ENCODE measurements at regions not wholly inside any gene's neighbourhood (a gene's known extent, or its start where the extent isn't known, plus 50 kb on each side); places are given as distances from the start of the nearest gene placed in this dataset.
"Not testable (repeated sequence)": the region's sequence is repeated elsewhere in the genome, so short reads cannot be mapped to it uniquely, and the experiment has no call there.

DNA sequence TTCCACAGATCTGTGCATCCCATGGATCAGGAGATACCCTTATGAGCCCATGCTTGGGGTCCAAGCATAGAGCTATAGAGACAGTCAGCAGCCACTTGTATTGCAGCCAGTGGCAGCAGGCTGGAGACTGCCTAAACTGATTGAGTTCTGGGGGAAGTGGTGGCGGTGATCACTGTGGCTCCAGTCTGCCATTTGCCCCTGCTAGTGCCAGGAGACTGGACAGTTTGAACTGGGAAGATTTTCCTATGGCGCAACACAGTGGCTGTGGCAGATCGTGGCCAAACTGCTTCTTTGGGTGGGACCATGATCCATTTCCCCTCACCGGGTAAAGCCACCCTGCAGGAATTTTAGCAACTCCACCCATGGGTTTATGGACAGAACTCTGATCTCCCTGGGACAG is 679.7 kb upstream of the SEMA3D start:
- no peak for DNase-seq

DNA sequence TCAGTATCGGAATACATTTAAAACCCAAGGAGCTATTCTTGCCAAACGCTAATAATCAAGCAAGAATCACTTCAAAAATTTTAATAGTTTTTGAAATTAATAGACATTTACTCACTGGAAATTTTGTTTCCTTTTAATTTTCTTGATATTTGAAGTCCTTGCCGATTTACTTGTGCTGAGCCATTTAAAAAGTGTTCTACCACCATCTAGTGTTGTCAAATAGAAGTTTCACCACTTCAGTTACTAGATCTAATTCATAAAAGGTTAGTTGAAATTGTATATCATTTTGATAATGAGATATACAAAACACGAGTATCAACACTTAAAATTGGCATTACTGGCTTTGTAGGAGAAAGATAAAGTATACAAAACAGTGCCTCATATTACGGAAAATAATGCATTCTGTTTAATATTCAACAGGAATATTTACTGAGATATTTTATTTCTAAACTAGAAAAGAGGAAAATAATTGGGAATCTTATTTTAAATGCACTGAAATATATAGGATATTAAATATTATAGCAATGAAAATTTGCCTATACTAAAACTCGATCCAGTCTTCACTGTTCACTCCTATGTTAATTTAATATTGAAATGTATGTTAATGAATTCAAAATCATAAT is 664.8 kb upstream of the SEMA3D start:
- no peak for DNase-seq

DNA sequence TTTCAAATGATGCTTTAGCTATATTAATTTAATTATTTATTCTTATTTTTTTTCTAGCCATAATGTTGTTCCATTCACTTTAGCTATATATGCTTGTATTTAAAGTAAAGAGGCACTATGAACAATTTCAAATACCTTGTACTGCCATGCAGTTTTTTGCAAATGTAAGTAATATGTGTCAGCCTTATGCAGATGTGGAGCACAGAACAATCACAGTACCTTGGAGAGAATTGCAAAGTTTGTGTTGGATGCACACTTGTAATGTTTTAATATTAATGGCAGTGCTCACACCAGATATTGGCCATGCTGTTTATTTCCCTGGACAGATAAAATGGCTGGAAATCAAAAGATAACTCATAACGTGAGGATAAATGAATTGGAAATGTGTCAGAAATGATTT is 663.5 kb upstream of the SEMA3D start:
- no peak for DNase-seq

DNA sequence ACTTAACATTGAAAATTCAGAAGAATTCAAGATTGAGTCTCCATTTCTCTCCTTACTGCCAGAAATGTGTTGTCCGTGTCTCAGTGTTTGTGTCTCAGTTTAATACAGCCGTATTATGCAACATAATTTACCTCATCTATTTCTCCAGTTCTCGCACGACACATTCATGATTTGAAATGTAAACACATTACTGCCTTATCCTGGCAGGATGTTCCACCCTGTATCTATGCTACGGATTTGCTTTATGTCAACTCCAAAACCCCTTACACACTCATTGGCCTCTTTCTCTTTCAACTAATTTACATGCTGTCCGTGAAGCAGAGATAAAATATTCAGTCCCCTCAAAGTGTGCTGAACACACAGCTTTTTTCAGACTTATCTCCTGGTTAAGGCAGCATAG is 653.7 kb upstream of the SEMA3D start:
- DNase-seq = no peak

- DNase-seq = no peak
Measured at GRCh38 chr7:85833066-85833465, 646.2 kb upstream of the SEMA3D start.

GRCh38 chr7:85830982-85831381 is 644.1 kb upstream of the SEMA3D start:
- no peak for DNase-seq

DNA sequence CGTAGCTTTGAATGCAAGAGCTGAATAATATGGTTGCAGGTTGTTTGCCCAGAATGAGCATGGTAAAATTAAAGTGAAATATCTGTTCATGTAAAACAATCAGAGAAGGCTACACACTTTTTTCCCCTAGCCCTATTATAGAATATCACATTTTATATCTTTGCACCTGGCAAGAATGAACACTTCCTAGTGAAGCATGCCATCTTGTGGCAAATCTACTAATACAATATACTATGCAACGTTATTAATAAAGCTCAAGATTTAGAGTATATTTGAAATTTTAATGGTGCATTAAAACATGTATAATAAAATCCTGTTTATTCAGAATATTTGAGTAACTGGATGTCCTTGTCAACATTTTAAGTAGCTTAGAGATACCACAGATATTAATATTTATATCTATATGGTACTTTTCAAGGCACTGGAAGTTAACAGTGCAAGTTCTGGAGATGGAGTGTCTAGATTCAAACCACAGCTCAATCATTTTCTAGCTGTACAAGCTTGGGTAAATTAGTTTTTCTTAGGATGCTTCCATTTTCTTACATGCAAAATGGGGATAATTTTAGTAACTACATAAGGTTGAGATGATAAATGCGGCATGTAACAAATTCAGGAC is 643.1 kb upstream of the SEMA3D start:
- DNase-seq = no peak

GRCh38 chr7:85829176-85829575 is 642.3 kb upstream of the SEMA3D start:
- DNase-seq = no peak

DNA sequence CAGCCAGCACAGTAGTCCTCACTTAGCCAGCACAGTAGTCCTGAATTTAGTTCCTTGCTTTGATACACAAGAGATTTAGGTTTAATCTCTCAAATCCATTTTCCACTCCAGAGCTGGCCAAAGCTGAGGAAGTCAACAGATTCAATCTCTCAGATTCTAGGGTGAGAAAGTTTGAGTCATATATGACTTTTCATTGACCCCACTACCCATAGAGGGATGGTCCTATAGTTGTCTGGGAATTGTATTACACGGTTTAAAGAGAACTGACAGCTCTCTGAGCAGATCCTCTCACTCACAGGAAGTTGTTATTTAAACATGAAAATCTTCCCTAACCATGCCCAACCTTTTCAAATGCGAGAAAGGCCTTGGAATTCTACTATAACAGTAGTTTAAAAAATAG is 641.8 kb upstream of the SEMA3D start:
- DNase-seq = no peak

DNA sequence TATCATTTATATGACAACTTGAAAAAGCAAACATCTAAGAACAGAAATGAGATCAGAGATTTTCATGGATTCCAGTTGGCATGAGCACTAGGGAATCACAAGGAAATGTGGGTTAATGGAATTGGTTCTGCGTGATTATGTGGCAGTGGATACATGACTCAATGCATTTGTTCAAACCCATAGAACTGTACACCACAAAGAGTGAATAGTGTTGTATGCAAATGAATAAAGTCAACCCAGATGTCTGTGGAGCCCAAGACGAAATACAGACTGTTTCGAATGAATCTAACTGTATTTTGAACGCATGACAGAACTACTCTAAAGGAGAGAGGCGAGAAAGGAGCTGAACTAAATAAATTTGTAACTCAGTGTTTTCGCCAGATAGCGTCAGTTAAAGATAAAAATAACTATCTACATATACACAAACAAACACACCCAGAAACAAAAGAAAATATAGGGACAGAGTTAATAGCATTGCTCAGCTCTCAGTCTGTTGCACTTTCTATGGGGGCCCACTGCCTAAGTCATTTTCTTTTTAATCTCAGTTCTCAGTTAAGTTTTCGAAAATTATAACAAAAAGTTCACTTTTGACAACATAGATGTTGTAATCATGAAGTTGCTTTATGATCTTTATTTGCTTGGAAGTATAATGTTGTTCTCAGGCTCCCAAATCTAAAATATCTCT is 636.7 kb upstream of the SEMA3D start:
- DNase-seq = no peak

DNA sequence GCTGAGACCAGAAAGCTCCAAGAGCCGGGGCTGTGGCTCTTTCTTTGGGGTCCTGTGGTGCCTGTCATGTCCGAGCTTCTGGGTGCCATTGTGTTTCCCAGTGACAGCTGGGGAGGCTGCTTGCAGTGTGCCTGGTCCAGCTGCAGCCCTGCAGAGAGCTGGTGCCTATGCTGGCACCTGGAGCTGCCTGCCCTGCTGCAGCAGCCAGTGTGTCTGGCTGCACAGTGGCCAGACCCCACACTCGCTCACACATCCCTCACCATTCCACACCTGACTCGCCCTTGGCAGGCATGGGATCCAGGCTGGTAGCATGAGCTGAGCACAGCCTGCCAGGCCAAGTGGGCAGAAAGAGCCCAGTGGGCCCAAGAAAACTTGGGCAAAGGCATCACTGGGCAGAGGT is 635.1 kb upstream of the SEMA3D start:
- no peak for DNase-seq

DNA sequence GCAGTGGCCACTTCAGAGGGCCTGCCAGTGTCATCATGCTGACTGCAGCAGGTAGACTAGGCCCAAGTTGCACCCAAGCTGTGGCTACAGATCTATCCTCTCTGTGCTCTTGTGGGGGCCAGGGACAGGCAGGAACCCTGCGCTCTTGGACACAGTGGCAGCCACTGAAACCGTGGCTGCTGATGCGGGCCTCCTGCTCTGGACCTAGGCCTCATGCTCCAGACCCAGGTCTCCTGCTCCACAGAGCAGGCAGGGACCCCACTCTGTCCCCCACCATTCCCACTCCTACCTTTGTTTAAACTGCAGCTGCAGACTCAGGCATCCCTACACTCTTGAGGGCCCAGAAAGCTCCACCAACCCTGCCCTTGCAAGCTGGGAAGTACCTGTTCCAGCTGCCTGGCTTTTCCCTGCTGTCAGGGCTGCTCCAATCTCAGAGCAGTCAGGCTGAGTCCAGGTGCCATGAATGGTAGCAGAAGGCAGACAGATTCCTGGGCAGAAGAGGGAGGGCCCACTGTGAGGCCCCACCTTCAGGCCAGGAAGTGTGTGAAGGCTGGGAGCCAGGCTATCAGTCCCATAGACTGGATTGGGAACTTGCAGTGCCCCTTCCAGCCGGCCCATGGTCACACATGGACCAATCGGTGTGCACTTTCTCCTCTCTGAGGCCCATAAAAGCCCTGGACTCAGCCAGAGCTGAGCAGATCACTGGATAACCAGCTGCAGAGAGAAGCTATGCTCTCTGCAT is 634.0 kb upstream of the SEMA3D start:
- DNase-seq = no peak

DNA sequence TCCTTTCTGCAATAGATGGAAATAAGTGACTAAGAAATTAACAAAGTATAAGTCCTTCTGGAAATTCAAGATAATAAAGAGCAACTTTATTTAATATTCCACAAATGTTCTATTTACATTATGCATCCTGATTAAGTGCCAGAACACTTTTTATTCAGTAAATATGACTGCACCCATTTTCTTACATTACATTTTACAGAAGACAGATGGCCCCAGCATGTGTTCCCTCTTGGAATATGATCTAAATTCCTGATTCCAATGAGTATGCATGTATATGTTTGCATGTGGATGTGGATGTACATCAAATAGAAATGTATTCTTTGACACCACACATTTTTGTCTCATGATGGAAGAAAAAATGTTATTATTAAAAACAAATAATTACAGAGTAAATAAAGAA is 628.7 kb upstream of the SEMA3D start:
- DNase-seq = no peak

- no peak for DNase-seq
Measured at GRCh38 chr7:85806321-85806720, 619.5 kb upstream of the SEMA3D start.

- DNase-seq = no peak
Measured at GRCh38 chr7:85805656-85806055, 618.8 kb upstream of the SEMA3D start.

DNA sequence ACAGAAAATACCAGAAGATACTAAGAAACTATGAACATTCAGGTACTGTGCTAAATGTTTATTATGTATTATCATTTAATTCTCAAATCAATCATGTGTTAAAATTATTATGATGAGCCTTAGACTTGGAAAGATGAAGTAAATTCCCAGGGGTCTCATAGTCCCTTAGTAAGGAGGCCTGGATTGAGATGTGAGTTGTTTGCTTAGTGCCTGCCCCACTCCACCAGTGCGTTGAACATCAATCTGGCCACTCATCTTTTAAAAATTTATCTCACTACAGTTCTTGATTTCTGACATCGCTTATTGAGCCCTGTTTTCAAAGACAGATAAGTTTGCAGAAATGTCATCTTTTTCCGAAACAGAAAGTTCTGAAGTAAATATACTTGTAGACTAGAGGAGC is 618.4 kb upstream of the SEMA3D start:
- no peak for DNase-seq

- no peak for DNase-seq
Measured at GRCh38 chr7:85802211-85802610, 615.4 kb upstream of the SEMA3D start.

DNA sequence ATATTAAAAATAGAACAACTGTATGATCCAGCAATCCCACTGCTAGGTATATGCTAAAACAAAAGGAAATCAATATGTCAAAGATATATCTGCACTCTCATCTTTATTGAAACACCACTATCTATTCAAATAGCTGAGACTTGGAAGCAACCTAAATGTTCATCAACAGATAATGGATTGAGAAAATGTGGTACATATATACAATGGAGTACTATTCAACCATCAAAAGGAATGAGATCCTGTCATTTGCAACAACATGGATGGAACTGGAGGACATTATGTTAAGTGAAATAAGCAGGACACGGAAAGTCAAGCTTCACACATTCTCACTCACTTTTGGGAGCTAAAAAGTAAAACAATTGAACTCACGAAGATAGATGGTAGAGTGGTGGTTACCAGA is 610.1 kb upstream of the SEMA3D start:
- DNase-seq = no peak

GRCh38 chr7:85791098-85791497 is 604.2 kb upstream of the SEMA3D start:
- not testable (repeated sequence) for DNase-seq

- DNase-seq = no peak
Measured at GRCh38 chr7:85781606-85782005, 594.8 kb upstream of the SEMA3D start.

- DNase-seq = no peak
Measured at GRCh38 chr7:85776691-85777345, 590.0 kb upstream of the SEMA3D start.

DNA sequence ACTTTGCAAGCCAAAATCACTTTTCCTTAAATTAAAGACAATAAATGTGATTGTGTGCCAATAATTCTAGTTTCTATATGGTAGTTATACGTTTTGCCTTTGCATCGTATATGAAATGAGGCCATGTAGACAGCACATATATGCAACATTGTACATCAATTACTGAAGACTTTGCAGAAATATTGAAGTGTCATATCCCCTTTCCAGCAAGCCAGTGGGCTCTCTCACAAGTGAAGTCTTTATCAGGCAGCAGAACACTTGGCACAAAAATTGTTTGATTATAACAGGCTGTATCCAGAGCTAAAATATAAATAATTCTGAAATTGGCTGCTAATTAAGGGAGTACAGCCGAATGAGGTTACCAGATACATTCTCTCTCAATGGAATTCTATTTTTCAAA is 588.6 kb upstream of the SEMA3D start:
- no peak for DNase-seq

- DNase-seq = no peak
Measured at GRCh38 chr7:85774986-85775385, 588.1 kb upstream of the SEMA3D start.

Data from stimulated activated CD4-positive, alpha-beta T cell treated with anti-CD3 and anti-CD28 coated beads, Interleukin-15, amount 100 ng/mL, for 24 hours (primary cell).